Kidney (tissue), 13 donors: ENCODE measurements at regions not wholly inside any gene's neighbourhood (a gene's known extent, or its start where the extent isn't known, plus 50 kb on each side); places are given as distances from the start of the nearest gene placed in this dataset.
"Not testable (repeated sequence)": the region's sequence is repeated elsewhere in the genome, so short reads cannot be mapped to it uniquely, and the experiment has no call there.

ENCODE experiments used
- DNase-seq, 5 donors: peaks; one replicate each; pipeline ENCODE4 v3.0.0-alpha.2; 2013 to 2020
- FAIRE-seq: peaks from 2 replicates; lab custom pipeline; 2012; peaks lifted over from hg19 to GRCh38; lab: Jason Lieb, UNC
- H3K27ac ChIP-seq, 2 donors: one replicate each; pipeline ENCODE4 v1.7.0; 2013; ENCODE audit warnings: low read depth in 2 of 2, low read length in 2 of 2, inconsistent platforms in 1 of 2
- H3K27me3 ChIP-seq: one replicate; pipeline ENCODE4 v1.7.1; 2013; ENCODE audit warnings: low read length, inconsistent platforms; ENCODE audit not compliant: control insufficient read depth, insufficient read depth
- H3K36me3 ChIP-seq, 3 donors: one replicate each; pipeline versions ENCODE4 v1.7.0 to v1.7.1; 2013; ENCODE audit warnings: low read length in 3 of 3, control low read depth in 1 of 3, inconsistent platforms in 1 of 3; ENCODE audit not compliant: insufficient read depth in 3 of 3, control insufficient read depth in 2 of 3
- H3K4me1 ChIP-seq, 3 donors: one replicate each; pipeline versions ENCODE4 v1.7.0 to v1.7.1; 2013; ENCODE audit warnings: low read length in 3 of 3, inconsistent platforms in 1 of 3, low read depth in 1 of 3; ENCODE audit not compliant: control insufficient read depth in 2 of 3, insufficient read depth in 2 of 3
- H3K4me3 ChIP-seq, 3 donors: one replicate each; pipeline versions ENCODE4 v1.7.0 to v1.8.1; 2013; ENCODE audit warnings: low read length in 3 of 3, control low read depth in 1 of 3, inconsistent platforms in 1 of 3
- H3K9ac ChIP-seq, 3 donors: one replicate each; pipeline versions ENCODE4 v1.7.0 to v1.7.1; 2013; ENCODE audit warnings: low read length in 3 of 3, control low read depth in 1 of 3, inconsistent platforms in 1 of 3
- H3K9me3 ChIP-seq, 3 donors: one replicate each; pipeline versions ENCODE4 v1.7.0 to v1.7.1; 2013; ENCODE audit warnings: low read length in 3 of 3, control low read depth in 1 of 3, inconsistent platforms in 1 of 3; ENCODE audit not compliant: control insufficient read depth in 2 of 3, insufficient read depth in 1 of 3
- intact Hi-C: fragments of 100-400 bp; cut with DNase I; formaldehyde crosslinking; loops from one replicate; pipeline ENCODE4 v1.11.1; 2022
- TF ChIP-seq, protein P1 (sequence below): IDR thresholded peaks from 3 replicates; pipeline ENCODE4 v1.5.1; 2012; ENCODE audit warnings: mild to moderate bottlenecking, moderate library complexity, borderline replicate concordance; ENCODE audit not compliant: insufficient read depth; ENCODE audit errors: extremely low read depth
- donor health status: control.
- donor health status: control.
- donor health status: control.
- donor health status: control.
- donor health status: control.
- donor health status: DM: yes; HTN: yes; CAD: no.
- donor health status: Normal renal cell carcinoma (clear cell type).

DNA sequence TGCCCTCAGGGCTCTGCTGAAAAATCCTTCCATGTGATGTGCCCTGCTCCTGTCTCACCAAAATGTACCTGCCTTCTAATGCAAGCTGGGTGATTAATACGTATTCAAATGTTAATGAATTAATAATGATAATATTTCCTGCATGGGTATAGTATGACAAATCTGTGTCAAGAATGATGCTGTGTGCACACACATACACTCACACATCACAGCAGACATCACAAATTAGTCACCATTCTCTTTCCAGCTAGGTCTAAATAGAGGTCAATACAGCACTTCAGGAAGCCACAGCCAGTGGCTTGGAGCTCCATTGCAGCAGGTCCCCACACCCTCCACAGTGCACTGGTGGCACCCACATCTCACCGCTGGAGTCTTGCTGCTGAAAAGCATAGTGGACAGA, 681.2 kb upstream of the NRP1 start:
- Histone ChIP-seq H3K9ac (no peak overlapping the region), H3K9me3 (no peaks in the 10 kb centered on the region), H3K4me3 (no peak overlapping the region), H3K36me3 (no peaks in the 10 kb centered on the region), H3K27me3 (no peaks in the 10 kb centered on the region), H3K27ac (no peak overlapping the region), H3K4me1 (no peaks in the 10 kb centered on the region)
- FAIRE-seq, result no peak
- TF ChIP-seq, protein P1, sequence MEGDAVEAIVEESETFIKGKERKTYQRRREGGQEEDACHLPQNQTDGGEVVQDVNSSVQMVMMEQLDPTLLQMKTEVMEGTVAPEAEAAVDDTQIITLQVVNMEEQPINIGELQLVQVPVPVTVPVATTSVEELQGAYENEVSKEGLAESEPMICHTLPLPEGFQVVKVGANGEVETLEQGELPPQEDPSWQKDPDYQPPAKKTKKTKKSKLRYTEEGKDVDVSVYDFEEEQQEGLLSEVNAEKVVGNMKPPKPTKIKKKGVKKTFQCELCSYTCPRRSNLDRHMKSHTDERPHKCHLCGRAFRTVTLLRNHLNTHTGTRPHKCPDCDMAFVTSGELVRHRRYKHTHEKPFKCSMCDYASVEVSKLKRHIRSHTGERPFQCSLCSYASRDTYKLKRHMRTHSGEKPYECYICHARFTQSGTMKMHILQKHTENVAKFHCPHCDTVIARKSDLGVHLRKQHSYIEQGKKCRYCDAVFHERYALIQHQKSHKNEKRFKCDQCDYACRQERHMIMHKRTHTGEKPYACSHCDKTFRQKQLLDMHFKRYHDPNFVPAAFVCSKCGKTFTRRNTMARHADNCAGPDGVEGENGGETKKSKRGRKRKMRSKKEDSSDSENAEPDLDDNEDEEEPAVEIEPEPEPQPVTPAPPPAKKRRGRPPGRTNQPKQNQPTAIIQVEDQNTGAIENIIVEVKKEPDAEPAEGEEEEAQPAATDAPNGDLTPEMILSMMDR, result no peak
- DNase-seq, result no peak
- intact Hi-C loops, result no loop called here

DNA sequence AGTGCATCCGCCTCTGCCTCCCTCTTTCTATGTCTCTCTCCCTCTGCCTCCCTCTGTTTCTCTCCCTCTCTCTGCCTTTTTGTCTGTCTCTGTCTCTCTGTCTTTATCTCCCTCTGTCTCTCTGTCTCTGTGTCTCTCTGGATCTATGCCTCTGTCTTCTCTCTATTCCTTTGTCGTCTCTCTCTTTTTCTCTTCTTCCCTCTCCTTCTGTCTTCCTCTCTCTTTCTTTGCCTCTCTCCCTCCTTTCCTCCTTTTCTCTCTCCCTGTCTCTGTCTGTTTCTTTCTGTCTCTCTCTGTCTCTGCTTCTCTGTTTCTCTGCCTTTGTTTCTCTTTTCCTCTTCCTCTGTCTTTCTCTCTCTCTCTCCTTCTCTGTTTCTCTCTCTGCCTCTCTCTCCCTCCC, 678.8 kb upstream of the NRP1 start:
- Histone ChIP-seq H3K36me3 (no peaks in the 10 kb centered on the region), H3K27me3 (no peaks in the 10 kb centered on the region), H3K4me1 (no peaks in the 10 kb centered on the region), H3K9ac (no peak overlapping the region), H3K27ac (no peak overlapping the region), H3K4me3 (no peak overlapping the region), H3K9me3 (no peaks in the 10 kb centered on the region)
- intact Hi-C loops, result no loop called here
- no peak for DNase-seq
- TF ChIP-seq, protein P1, result no peak
- no peak for FAIRE-seq

DNA sequence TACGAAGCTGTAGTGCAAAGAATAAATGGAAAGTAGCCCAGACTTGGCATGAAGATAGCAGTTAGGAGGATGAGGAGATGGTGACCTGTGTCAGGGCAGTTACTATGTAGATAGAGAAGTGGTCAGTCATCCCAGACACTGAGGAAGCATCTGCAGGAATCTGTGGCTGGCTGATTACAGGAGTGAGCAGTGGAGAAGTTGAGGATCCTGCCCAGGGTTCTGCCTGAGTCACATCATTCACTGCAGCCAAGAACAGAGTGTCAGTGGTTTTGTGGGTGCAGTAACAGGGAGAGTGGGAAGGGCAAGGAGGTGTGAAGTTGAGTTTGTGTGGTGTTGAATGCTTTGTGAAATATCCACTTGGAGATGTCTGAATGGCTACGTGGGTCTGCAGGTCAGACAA, 676.4 kb upstream of the NRP1 start:
- TF ChIP-seq, protein P1, result no peak
- intact Hi-C loops, result no loop called here
- Histone ChIP-seq H3K4me1 (no peaks in the 10 kb centered on the region), H3K9me3 (no peaks in the 10 kb centered on the region), H3K27me3 (no peaks in the 10 kb centered on the region), H3K36me3 (no peaks in the 10 kb centered on the region), H3K27ac (no peak overlapping the region), H3K9ac (no peak overlapping the region), H3K4me3 (no peak overlapping the region)
- FAIRE-seq, result no peak
- no peak for DNase-seq

GRCh38 chr10:34010228-34010627, 675.8 kb upstream of the NRP1 start:
- intact Hi-C loops, FAIRE-seq, H3K4me1 ChIP-seq, H3K9ac ChIP-seq, H3K27me3 ChIP-seq, H3K4me3 ChIP-seq, DNase-seq, H3K36me3 ChIP-seq, H3K9me3 ChIP-seq, H3K27ac ChIP-seq: not testable (repeated sequence)
